SK-N-SH treated with all-trans-retinoic acid at 6 μM for 48 hours (cell line): ENCODE measurements at regions not wholly inside any gene's neighbourhood (a gene's known extent, or its start where the extent isn't known, plus 50 kb on each side); places are given as distances from the start of the nearest gene placed in this dataset.
"Not testable (repeated sequence)": the region's sequence is repeated elsewhere in the genome, so short reads cannot be mapped to it uniquely, and the experiment has no call there.

Experiments
- BACH2 ChIP-seq: fragments of 250-450 bp; sonication (Bioruptor Pico); IDR thresholded peaks from 2 replicates; pipeline ENCODE4 v1.9.0; 2021; ENCODE audit warnings: mild to moderate bottlenecking, borderline replicate concordance
- CREB5 ChIP-seq: fragments of 250-450 bp; sonication (Bioruptor Pico); IDR thresholded peaks from 2 replicates; pipeline ENCODE4 v1.5.1; 2020; ENCODE audit warnings: low read depth, mild to moderate bottlenecking, moderate library complexity
- CSDC2 ChIP-seq: fragments of 250-450 bp; sonication (Bioruptor Pico); IDR thresholded peaks from 2 replicates; pipeline ENCODE4 v1.5.0; 2020; ENCODE audit warnings: mild to moderate bottlenecking, moderate library complexity
- CSRNP3 ChIP-seq: fragments of 250-450 bp; sonication (Bioruptor Pico); IDR thresholded peaks from 2 replicates; pipeline ENCODE4 v1.5.1; 2021; ENCODE audit warnings: mild to moderate bottlenecking, moderate library complexity
- ESRRG ChIP-seq: fragments of 250-450 bp; sonication (Bioruptor Pico); IDR thresholded peaks from 2 replicates; pipeline ENCODE4 v1.6.1; 2021; ENCODE audit warnings: mild to moderate bottlenecking
- PPARA ChIP-seq: fragments of 250-450 bp; sonication (Bioruptor Pico); IDR thresholded peaks from 2 replicates; pipeline ENCODE4 v1.5.0; 2020; ENCODE audit warnings: mild to moderate bottlenecking, borderline replicate concordance
- RARB ChIP-seq: fragments of 250-450 bp; sonication (Bioruptor Pico); IDR thresholded peaks from 2 replicates; pipeline ENCODE4 v1.8.0; 2021; ENCODE audit warnings: mild to moderate bottlenecking, moderate library complexity
- ZFP3 ChIP-seq: fragments of 250-450 bp; sonication (Bioruptor Pico); IDR thresholded peaks from 2 replicates; pipeline ENCODE4 v1.5.0; 2020; ENCODE audit warnings: mild to moderate bottlenecking, moderate library complexity
- ZNF565 ChIP-seq: fragments of 450-650 bp; formaldehyde crosslinking; conservative IDR thresholded peaks from 2 replicates; pipeline ENCODE4 v1.5.0; 2020; ENCODE audit warnings: low read depth, mild to moderate bottlenecking, moderate library complexity
- TF ChIP-seq, protein P1 (sequence below): fragments of 250-450 bp; sonication (Bioruptor Pico); IDR thresholded peaks from 2 replicates; pipeline ENCODE4 v1.8.0; 2020; ENCODE audit warnings: mild to moderate bottlenecking, moderate library complexity, borderline replicate concordance

GRCh38 chr1:143423832-143424231 lies 548.0 kb downstream of the FAM72C start:
- TF ChIP-seq, protein P1, sequence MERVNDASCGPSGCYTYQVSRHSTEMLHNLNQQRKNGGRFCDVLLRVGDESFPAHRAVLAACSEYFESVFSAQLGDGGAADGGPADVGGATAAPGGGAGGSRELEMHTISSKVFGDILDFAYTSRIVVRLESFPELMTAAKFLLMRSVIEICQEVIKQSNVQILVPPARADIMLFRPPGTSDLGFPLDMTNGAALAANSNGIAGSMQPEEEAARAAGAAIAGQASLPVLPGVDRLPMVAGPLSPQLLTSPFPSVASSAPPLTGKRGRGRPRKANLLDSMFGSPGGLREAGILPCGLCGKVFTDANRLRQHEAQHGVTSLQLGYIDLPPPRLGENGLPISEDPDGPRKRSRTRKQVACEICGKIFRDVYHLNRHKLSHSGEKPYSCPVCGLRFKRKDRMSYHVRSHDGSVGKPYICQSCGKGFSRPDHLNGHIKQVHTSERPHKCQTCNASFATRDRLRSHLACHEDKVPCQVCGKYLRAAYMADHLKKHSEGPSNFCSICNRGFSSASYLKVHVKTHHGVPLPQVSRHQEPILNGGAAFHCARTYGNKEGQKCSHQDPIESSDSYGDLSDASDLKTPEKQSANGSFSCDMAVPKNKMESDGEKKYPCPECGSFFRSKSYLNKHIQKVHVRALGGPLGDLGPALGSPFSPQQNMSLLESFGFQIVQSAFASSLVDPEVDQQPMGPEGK (CRISPR knock-in tag): not testable (repeated sequence)
- not testable (repeated sequence) for TF ChIP-seq ZFP3 (CRISPR knock-in tag); CSDC2 (CRISPR knock-in tag); ESRRG (CRISPR knock-in tag); ZNF565 (CRISPR knock-in tag); CREB5 (CRISPR knock-in tag); CSRNP3; PPARA (CRISPR knock-in tag); RARB (CRISPR knock-in tag); BACH2 (CRISPR knock-in tag)
